HuH-7.5 (cell line): ENCODE measurements at regions not wholly inside any gene's neighbourhood (a gene's known extent, or its start where the extent isn't known, plus 50 kb on each side); places are given as distances from the start of the nearest gene placed in this dataset.
"Not testable (repeated sequence)": the region's sequence is repeated elsewhere in the genome, so short reads cannot be mapped to it uniquely, and the experiment has no call there.

ENCODE experiments used
- DNase-seq: peaks from one replicate; pipeline ENCODE4 v3.0.0; 2011; ENCODE audit warnings: low spot score

DNA sequence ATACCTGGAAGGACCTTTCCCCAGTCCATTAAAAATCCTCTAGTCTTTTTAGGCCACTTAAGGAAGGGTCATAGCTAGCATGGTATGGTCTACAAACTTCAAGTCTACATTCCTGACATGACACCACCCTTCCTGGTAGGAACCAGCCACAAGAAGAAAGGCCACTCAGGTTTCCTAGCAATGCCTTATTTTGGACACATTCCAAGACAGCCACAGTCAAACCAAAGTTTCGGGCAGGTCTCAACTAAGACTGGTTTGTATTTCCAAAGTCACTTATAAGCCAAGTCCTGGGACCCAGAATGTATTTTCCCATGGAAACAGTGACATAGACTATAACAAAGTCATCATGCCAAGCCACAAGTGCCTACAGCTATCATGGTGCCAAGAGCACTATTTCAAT, 50.6 kb upstream of the SLC44A3 start:
- DNase-seq, result no peak

DNA sequence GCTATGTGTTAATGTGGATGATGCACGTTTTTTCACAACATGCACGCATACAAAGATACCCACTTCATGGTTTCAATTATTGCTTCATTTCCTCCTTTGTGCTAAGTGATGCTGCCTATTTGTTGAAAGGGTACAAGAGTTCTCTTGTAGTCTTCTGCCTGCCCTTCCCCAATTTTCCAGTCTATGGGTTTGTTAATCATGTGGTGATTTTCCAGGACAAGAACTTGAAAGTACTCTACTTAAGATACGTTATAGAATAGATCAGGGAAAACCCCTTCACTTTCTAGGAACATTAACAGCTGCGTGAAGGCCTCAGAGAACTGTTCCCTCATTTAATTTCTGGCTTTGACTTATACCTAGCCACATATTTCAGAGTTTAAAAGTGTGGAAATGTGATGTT, 52.1 kb upstream of the SLC44A3 start:
- DNase-seq, result no peak

DNA sequence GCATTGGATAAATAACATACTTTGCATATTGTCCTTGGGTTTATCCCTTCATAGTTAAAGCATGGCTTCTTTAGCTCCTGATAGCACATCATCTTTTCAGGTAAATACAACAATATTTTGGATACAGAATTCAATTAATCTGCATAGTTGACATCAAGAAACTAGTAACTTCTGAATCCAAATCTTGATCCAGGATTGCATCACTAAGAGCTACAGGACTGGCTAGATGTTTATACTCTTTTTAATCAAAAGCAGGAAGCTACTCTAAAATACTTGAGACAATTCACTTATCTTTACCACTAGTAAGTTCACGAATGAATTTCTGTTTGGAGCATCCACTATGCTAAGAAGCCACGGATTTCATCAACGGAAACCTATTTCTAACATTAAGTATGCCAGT, 54.2 kb upstream of the SLC44A3 start:
- no peak for DNase-seq

DNA sequence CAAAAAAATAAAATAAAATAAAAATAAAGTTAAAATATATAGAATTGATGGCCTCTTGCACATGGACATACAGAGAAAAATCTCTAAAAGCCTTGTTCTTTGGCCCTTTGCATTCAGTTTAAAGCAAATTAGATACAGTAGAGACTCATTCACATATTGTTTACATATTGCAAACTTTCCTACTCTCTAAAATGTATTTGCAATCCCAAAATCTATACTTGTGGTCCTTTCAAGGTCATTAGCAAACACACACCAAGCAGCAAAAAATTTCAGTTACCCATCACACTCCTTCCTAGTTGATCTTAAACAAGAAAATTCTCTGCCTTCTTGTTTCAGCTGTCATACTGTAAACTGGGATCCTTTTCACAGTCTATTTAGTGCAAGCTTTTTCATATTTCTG, 61.0 kb upstream of the SLC44A3 start:
- DNase-seq, result no peak

DNA sequence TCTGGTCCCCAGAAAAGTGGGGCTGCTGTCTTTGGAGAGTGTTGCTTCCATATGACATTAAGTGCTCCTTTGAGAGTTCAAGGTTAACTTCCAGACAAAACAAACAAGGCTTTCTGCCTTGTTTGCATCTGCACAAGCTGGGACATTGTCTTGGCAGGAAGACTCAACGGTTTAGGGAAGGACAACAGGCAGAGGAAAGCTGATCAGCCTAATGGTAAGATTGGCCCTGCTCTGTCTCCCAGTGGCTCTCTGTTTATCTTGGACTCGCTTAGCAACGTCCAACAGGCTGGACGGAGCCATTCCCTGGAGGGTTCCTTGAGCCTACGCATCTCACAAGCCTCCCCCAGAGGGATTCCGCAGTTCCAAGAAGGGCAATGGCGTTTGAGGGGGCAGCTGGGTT, 62.2 kb upstream of the SLC44A3 start:
- no peak for DNase-seq

DNA sequence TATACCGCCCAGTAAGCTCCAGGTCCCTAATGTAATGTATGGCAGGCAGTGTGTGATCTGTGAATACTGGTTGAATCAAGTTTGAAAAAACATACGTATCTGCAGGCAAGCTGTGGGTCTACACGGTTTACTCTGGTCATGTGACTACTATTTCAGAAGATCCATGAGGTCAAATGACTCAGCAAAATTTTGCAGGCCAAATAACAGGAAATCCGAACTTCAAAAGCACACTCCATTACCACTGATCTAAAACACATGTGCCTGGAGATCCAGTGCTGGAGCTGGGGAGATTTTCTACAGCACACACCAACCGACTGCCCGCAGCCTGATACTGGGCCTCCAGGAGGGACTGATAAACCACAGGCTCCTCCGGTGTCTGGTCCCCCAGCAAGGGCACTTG, 64.5 kb upstream of the SLC44A3 start:
- no peak for DNase-seq

DNA sequence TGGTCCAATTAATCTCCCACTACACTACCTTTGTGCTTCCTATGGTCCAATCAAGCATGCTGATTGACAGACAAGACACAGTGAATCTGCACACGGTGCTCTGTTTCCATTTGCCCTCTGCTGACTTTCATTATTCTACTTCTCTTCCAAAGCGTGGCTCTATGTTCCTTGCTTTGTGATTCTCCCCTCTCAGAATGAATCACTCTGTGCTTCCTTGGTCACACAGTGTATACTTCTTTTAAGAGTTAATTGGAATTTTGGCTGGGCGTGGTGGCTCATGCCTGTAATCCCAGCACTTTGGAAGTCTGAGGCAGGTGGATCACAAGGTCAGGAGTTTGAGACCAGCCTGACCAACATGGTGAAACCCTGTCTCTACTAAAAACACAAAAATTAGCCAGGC, 65.1 kb upstream of the SLC44A3 start:
- not testable (repeated sequence) for DNase-seq

DNA sequence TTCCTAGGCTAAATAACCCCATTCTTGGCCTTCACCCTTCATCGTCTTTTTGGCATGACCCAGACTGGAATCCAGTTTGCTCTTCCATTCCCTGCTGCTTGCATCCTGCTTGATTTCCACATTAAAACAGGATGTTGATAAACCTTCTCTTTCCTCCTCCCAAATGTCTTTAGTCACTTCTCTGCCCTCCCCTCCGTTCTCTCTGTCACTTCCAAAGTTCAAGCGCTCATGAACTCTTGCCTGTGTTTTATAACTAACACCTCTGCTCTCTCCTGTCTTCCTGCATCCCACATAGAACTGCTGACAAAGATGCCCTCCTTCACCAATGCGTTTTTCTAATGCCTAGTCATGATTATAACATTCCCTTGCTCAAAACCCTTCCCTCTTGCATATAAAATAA, 65.6 kb upstream of the SLC44A3 start:
- DNase-seq, result no peak

DNA sequence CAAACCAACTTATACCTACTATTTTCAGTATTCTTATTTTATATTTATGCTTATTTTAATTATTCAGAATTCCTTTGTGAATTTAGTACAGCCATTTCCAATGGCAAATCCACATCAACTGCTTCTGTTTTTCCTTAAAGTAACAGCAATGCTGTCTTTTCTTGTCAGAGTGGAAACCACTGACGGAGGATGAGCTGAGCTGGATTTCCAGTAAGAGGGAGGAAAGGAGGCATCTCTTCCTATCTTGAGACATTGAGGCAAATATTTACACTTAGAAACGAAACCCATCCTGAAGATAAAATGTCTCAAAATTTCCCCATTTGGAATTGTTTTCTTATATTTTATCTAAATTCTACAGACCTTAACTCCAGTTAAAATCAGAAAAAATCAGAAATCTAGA, 66.1 kb upstream of the SLC44A3 start:
- no peak for DNase-seq

DNA sequence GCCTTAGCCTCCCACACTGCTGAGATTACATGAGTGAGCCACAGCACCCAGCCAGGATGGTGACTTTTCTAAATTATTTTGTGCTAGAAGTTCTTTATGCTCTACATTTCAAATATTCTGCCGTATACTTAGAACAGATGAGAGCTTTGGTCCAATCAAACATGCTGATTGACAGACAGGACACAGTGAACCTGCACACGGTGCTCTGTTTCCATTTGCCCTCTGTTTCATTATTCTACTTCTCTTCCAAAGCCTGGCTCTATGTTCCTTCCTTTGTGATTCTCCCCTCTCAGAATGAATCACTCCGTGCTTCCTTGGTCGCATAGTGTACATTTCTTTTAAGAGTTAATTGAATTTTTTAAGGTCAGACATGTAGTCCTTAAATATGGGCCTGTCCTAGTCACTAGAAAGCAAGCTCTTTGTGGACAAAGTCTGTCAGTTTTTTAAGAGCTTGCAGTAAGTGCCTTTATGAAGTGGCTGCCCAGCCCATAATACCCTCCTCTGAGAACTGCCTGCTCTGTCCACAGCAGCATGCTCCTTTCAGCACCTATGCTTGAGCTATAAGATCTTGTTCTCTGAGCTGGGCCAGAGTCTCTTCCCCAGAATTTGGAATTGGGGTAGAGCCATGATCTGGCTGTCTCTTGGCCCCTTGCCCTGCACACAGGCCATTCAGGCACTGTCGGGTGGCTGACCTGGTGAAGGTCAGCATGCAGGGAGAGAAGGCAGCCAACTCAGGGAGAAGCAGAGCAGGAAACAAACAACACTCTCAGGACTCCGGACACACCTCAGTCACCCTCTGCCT, 66.8 kb upstream of the SLC44A3 start:
- DNase-seq, result no peak

DNA sequence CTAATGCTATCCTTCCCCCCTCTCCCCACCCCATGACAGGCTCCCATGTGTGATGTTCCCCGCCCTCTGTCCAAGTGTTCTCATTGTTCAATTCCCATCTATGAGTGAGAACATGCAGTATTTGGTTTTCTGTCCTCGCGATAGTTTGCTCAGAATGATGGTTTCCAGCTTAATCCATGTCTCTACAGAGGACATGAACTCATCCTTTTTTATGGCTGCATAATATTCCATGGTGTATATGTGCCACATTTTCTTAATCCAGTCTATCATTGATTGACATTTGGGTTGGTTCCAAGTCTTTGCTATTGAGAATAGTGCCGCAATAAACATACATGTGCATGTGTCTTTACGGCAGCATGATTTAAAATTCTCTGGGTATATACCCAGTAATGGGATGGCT, 68.7 kb upstream of the SLC44A3 start:
- DNase-seq, result not testable (repeated sequence)

DNA sequence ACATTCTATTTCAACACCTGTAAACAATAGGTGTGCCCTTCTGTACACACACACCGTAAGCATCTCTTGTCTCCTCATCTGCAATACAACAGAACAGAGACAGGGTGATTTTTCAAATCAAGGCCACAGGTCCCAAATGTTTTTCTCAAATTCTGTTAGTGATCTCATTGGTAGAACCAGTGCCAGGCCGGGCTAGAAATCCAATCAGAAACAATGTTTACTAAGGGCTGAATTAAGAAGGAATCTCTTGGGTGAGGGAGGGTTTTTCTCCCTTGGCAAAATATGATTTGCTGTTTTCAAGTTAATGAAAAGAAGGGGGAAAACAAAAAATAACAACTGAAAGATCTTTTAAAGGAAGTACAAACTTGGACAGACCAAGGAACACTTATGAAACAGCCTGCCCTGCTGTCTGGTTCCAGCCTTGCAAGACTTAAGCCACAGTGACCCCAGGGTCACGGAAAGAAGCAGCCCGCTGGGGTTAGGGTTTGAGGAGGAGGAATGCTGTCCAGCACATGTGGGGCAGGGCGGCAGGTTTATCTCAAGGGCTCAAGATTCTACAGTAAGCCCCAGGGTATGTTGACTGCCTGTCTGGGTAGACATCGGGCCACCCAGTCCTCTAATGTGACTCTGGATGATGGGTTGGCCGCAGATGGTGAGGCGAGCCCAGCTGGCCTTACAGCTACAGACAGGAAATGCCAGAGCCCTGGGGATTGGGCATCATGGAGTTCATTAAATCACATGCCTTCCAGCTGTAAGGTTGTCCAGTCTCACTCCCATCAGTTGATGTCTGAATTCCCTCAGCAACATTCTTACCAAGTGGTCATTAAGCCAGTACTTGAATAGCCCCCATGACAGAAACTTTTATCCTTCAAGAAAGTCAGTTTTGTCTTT, 73.3 kb upstream of the SLC44A3 start:
- no peak for DNase-seq

DNA sequence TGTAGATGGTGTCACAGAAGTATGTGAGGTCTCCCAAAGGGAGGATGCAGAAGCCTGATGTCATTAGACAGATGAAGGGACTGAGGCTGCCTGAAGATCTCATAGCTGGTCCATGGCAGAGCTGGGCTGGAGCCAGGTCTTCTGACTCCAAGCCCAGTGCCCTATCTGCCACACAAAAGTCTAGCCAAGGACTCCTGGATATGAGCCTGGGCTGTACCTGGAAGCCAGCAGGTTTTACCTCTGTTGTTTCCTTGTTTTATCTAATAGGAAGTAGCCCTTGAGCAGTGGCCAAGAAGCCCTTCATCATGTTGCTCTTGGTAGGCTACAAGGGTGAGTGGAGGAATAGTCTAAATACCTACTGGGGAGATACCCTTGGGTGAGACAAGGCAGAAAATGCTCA, 74.4 kb upstream of the SLC44A3 start:
- DNase-seq, result no peak

DNA sequence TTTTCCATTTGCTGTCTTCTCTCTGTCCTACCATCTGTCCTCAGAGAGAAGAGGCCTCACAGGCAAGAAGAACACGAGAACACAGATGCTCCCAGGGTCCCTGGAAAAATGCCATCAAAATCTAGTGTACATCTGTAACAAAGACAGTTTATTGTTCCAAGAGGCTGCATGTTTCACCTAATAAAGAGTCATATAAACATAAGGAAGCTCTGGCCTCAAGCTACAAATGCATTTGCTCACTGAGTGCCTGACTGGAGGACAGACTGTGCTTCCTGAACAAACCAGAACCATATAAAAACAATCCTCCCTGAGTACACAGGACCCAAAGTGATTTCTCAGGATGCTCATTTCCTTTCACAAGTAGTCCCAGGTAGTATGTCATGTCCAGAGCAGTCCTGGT, 76.3 kb upstream of the SLC44A3 start:
- no peak for DNase-seq

DNA sequence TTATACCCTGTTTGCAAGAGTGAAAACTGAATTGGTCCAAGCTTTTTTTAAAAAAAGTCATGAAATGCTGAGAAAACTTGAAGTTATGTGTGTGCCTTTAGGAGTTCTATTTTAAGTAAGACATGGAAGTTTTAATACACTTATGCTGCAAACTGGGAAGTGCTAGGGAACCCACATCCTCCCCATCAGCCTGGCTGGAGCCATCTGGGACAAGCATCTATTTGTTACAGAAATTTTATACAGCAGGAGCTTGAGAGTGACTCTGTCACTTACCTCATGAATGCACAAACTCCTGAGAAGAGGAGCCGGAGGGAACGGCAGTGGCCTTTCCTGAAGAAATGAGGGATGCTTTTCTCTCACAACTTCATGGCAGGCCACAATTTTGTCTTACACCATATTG, 78.2 kb upstream of the SLC44A3 start:
- DNase-seq, result no peak

DNA sequence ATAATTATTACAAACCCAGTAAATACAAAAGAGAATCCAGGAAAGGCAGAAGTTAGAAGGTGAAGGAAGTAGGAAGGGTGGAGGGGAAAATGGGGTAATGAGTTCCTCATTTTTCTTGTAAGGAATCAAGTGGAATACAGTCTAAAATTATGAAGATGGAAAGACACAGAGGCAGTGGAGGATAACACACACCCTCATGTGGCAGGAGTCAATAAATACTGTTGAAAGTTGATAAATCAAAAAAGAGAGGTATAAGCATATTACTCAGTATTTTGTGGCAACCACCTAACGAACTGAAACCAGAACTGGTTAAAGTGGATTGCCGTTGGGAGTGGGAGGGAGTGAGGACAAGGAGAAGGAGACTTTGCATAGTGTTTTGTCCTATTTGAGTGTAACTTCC, 78.6 kb upstream of the SLC44A3 start:
- DNase-seq, result no peak

DNA sequence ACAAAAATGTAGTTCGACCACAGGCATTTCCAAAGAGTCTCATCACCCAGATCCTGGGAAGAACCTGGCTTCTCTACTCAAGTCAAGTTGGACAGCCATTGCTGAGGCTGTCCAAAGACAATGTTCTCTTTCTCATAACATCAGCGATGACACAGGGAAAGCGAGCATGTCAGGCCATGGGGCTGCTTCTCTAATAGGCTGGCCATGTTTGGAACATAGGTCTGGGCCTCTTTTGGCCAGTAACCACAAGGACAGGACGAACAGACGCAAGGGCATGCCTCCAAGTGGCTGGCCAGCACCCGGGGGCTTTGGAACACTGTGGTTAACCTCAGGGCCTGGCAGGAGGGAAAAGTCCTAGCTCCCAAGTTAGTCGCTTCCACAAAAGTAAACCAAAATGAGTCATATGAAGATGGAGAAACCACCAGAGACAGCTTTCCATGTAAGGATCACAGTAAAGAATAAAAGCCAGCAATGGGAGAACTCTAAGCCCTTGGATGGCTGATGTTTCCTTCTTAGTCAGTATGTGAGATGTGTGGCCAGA, 80.6 kb upstream of the SLC44A3 start:
- no peak for DNase-seq

DNA sequence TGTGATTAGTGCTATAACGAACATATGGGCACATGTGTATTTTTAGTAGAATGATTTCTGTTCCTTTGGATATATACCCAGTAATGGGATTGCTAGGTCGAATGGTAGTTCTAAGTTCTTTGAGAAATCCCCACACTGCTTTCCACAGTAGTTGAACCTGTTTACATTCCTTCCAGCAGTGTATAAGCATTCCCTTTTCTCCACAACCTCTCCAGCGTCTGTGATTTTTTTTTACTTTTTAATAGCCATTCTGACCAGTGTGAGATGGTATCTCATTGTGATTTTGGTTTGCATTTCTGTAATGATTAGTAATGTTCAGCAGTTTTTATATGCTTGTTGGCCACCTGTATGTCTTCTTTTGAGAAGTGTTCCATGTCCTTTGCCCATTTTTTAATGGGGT, 81.8 kb upstream of the SLC44A3 start:
- DNase-seq, result no peak

DNA sequence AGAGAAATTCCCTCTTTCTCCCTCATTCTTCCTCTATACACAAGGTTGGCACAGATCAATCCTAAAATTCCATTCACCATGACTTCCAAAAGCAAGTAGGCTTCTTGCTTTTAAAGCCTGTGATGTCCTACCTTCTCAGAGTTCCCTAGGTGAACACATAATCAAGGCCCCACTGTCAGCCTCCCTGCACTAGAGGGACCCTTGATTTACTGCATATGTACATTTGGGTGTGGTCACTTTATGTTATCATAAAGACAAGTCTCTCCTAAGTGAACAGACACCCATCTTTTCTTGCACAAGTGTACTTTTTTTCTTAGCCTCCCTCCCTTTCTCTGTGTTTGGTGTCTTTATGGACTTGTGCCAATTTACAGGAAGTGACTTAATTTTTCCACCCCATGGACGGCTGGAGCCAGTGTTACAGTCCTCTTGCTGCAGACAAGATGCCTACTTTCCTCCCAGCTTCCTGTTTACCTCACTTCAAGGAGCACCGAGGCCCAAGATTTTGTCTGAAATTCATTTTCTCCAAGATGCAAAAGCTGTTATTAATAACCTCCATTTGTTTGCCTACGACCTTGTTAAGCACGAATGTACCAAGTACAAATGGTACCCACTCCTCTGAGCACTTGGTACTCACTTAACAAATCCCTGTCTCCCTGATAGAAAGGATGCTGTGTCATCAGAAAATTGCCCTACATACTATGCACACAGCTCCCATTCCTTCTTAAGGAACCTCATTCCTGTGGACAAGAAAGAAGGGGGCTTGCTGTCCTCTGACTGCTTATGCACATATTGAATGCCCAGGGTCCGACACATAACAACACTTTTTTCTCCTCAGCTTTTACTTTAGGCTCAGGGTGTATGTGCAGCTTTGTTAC, 82.8 kb upstream of the SLC44A3 start:
- no peak for DNase-seq

DNA sequence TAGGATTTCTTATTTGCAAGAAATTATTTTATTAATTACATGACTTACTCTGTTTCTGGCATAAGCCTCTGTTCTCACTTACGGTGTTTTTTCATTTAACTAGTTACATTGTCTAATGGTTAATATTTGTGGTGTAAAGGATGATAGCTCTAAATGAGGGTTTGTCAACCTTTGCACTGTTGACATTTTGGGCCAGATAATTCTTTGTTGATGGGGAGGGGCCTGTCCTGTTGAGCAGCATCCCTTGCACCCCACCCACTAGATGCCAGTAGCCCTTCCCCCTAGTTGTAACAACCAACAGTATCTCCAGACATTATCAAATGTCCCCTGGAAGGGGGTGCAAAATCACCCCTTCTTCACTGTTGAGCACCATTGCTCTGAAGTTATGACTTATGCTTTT, 83.6 kb upstream of the SLC44A3 start:
- no peak for DNase-seq

DNA sequence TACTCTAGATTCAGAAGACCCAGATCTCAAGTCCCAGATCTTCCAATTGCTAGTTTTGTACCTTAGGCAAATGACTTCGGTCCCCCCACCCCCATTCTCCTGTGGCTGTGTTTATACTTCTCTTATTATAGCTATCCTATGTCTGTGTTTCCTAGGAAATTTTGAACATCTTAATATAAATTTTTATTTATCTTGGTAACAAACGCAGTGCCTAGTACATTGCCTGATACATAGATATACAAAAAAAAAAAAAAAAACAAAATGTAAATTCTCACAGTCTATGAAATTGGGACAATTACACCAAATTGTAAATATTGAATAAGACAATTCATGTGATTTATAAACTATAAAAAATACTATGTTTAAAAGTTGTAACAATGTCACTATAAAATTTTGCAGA, 84.1 kb upstream of the SLC44A3 start:
- no peak for DNase-seq
